Esophagus mucosa (tissue), 1 donor: ENCODE measurements at regions not wholly inside any gene's neighbourhood (a gene's known extent, or its start where the extent isn't known, plus 50 kb on each side); places are given as distances from the start of the nearest gene placed in this dataset.

Experiments used
- ATAC-seq: fragments of 200-7000 bp; cut with Tn5 transposase; one replicate; pipeline ENCODE4 v1.9.1; 2020
- donor health status: DM: yes; HTN: yes; CAD: no.

GRCh38 chr9:22288661-22289060 is 158.0 kb upstream of the DMRTA1 start:
- ATAC-seq = no peak

- no peak for ATAC-seq
Observed at GRCh38 chr9:22307013-22307711, 139.5 kb upstream of the DMRTA1 start.

DNA sequence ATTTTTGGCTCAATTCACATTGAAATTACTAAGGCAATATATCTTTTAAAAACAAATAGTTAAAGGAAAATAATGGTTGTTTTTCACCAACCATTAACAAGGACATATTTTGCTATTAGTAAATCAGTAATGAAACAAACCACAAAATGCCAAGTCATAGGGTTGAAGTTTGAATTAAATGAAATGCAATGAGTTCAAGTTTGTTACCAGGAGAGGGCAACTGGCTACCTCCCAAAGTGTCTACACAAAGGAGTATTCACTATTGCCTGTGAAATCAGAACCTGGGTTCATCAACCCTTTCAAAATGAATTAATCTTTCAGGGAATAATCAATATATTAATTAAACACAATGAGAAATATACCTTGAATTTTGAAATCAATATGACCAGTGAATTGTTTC is 138.4 kb upstream of the DMRTA1 start:
- no peak for ATAC-seq

GRCh38 chr9:22316645-22317044 is 130.0 kb upstream of the DMRTA1 start:
- no peak for ATAC-seq

DNA sequence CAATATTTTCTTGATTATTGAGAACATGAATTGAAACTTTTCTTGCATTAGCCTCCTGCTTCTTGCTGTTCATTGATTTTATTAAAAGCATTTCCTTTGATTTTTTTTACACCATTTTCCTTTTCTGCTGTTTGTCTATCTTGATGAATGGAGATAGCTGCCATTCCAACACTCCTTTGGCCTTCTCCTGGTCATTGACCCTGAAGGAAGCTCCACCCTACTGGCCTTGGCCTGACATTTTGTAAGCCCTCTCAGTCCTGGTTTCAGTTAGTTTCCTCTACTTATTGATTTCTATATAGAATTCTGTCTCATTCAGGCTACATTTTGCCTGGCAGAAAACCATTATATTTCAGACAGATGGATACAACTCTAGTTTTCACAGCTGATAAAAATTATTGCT is 115.1 kb upstream of the DMRTA1 start:
- ATAC-seq = no peak

- no peak for ATAC-seq
Observed at GRCh38 chr9:22332202-22332601, 114.4 kb upstream of the DMRTA1 start.

GRCh38 chr9:22337261-22337660 is 109.4 kb upstream of the DMRTA1 start:
- no peak for ATAC-seq

DNA sequence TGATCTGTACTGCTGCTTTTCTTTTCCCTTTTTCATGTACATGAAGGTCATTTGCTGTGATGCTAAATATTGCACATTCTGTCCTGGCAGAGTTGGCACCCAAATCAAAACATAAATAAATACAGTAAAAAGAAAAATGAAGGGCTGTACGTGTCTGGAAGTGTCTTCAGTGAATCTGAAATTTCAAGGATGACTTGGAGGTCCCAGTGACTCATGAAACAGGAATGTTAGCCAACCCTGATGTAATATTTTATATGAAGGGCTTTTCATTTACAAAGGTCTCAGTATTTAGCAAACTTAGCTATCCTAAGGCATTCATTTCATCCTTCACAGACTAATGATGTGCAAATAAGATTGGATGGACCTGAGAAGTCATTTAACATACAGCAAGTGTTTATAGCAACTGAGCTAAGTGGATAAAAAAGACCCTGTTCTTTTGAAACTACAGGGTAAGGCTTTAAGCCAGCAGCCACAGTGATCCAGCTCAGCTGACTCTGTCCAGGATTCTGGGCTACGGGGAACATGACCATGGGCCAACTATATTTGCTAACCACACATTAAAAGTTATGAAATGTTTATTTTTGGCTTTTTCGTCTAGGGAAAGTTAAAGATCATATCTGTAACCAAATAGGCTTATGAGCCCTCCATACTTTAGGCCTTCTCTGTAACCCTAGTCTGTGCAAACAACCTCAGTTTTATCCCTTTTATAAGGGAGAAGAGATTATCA is 104.0 kb upstream of the DMRTA1 start:
- ATAC-seq = no peak

DNA sequence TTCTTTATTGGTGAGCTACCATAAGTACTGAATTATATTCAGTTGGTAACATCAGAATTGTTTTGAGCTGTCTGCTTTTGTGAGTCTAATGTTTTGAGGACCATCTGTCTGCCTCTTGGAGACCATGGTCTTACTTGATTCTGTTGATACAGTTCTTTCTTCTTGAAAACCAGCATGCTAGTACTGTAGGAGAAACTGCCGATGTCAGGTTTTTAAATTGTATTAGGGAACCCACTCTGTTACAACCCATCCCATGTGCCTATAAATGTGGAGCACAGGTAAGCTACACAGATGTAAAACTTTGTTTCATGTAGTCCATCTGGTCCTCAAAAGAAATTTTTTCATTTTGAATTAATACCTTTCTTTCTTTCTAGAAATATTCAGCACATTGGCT is 103.4 kb upstream of the DMRTA1 start:
- no peak for ATAC-seq

- no peak for ATAC-seq
Observed at GRCh38 chr9:22354699-22355384, 91.8 kb upstream of the DMRTA1 start.

DNA sequence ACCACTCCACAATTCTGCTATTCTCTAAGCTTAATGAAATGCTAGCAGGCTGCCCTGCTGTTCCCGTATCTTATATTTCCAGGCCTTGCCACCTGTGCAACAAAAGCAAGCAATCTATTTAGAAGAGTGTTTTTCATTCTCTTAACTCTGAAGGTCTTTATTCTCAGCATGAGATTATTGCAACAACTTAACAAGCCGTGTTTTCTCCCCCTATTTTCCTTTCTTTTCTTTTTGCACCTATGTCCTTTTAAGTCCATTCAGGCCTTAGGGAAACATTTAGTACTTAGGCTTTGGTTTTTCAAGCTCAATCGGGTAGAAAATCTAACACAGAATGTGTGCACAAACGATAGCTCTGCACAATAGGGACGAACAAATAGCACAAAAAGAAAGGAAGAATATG is 89.6 kb upstream of the DMRTA1 start:
- no peak for ATAC-seq

DNA sequence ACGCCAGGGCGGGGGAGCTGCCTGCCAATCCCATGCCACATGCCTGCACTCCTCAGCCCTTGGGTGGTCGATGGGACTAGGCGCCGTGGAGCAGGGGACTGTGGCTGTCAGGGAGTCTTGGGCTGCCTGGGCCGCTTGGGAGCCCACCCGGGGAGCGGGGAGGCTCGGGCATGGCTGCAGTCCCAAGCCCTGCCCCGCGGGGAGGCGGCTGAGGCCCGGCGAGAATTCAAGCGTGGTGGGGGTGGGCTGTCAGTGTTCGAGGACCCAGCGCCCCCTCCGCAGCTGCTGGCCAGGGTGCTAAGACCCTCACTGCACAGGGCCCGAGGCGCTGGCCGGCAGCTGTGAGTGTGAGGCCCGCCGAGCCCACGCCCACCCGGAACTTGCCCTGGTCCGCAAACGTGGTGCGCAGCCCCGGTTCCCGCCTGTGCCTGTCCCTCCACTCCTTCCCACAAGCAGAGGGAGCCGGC is 83.2 kb upstream of the DMRTA1 start:
- ATAC-seq = no peak

DNA sequence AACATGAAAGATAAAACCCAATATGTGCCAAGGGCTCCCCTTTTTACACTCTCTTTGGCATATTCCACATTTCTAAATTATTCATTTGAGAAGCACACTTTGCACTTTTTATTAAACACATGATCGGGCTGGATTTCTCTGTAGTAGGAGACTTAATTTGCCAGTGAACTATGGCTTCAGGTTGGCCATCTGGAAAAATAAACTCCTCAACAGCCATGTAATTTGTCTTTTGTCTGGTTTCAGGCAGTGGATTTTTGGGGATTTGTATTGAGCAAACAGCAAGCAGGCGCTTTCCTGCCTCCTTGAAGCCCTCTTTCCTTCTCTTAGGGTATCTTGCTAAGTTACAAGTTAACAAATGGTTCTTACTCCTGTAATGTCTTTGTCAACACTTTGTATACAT is 73.0 kb upstream of the DMRTA1 start:
- ATAC-seq = no peak

DNA sequence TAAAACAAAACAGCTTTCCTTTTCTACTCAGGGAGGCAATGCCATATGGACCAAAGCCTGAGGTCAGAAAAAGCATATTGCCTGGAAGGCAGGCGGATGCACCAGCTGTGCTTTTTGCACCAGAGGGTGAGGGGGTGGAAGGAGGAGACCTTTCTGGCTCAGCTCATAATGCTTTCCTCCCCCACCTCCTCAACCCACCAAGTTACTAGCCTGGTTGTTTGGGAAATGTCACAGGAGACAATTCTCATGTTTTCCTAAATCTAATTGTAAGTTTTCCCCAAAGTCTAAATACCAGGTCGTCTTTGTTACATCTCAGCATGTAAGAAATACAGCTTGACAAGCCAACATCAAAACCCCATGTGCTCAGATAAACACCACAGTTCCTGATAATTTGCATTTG is 72.6 kb upstream of the DMRTA1 start:
- ATAC-seq = no peak

DNA sequence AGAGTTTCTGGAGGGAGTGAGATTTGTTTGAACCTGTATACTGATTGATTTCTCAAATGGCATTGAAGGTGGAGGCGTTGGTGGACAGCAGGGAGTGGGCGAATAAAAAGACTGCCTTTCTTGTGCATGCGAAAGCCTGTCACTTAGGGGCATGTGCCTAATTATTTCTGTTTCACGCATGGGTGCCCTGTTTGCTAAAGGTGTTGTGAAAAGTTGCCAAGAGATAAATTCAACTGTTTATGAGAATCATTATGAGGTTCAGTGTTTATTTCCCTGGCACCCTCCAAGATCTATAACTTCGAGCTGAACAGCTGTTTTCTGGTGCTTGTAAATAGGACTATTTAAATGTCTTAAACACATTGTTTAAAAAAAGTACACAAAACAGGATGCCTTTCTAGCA is 67.4 kb upstream of the DMRTA1 start:
- no peak for ATAC-seq

GRCh38 chr9:22381170-22381569 is 65.5 kb upstream of the DMRTA1 start:
- ATAC-seq = no peak

GRCh38 chr9:22382331-22382730 is 64.3 kb upstream of the DMRTA1 start:
- ATAC-seq = no peak

DNA sequence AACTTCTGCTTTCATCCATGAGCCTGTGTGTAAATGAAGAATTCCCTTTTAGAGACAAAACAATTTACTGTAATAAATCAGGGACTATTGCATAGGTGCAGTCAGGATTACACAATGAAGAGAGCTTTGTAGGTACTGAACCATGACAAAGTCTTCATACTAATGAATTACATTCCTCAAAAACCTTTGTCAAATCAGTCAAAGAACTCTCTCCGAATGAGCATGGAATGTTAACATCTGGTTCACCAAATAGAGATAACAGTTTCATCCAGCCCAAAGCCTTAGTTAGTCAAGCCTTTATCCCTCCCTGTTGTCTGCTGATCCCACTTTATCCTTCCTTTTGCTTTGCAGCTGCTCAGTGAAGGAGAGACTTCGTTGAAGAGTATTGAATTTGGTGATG is 62.9 kb upstream of the DMRTA1 start:
- ATAC-seq = peak; percentile 45

DNA sequence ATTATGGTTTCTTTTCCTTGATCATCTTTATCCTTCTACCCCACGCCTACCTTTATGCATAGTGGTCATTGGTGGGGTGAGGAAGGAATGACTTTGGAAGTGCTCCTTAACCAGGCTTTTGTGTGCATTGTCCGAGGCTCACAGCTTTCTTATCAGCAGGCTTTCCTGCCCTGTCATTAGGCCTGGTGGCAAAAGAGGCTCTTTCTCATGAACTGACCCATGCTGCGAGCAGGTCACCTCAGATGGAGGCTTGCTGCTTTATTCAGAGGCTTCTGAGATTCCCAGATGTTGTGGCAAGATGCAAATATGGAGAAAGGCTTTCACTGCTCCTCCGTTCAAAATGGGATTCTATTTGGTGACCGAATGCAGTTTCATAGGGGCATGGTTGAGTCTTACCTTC is 57.4 kb upstream of the DMRTA1 start:
- no peak for ATAC-seq

DNA sequence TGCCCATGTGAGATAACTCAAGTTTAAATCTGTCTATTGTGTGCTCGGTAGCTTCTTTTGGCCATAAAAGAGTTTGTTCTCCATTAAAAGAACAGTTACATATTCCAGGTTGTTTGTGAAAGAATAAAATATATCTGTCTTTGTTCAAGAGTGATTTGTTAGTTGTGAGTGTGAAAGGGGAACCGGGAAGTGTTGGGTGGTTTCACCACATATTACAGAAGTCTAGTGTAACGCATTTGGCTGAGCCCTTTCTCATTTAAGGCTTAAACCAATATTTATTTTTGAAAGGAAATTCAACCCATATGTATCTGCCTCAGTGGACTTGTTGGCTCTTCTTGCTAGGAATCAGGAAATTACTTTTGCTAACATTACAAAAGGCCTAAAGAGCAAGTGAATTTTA is 54.1 kb upstream of the DMRTA1 start:
- no peak for ATAC-seq

DNA sequence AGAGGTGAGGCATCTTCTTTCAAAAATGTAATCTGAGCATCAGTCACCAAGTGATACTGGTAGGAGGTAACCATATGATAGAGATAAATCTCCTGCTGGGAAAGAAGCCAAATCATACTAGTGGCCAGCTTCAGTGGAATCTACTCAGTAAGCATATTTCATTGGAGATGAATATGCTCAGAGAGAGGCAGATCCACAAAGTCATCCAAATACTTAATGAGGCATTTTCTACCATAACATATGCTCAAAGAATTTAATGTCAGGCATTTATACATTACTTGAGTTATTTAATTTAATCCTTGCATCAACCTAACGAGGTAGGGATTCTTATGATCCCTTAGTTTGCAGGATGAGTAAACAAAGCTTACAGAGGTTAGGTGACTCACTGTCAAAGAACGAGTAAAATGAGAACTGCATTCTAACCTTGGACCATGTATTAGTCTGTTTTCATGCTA is 50.9 kb upstream of the DMRTA1 start:
- ATAC-seq = no peak
